GM21786 (cell line): ENCODE measurements at regions not wholly inside any gene's neighbourhood (a gene's known extent, or its start where the extent isn't known, plus 50 kb on each side); places are given as distances from the start of the nearest gene placed in this dataset.
"Not testable (repeated sequence)": the region's sequence is repeated elsewhere in the genome, so short reads cannot be mapped to it uniquely, and the experiment has no call there.

Experiments
- ATAC-seq: cut with Tn5 transposase; IDR thresholded peaks from one replicate; pipeline ENCODE4 v1.9.1; 2021; ENCODE audit not compliant: unreplicated experiment

DNA sequence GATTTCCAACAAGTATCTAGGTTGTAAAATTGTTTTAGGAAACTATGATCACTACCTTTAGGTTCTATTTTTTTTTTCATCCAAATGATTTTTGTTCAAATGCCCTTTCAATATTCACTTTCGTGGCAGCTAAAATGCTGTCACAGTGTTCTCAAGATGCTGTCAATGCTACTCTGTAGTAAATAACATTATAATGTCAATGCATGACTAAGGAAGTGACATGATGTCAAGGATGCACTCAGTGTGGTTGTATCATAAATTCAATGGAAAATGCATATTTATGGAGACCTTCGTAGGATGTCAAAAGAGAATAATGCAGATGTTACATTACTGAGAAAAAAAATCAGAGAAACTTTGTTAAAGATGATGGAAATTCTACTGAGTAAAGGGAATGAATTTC, 673.8 kb downstream of the ANKRD7 start:
- no peak for ATAC-seq

DNA sequence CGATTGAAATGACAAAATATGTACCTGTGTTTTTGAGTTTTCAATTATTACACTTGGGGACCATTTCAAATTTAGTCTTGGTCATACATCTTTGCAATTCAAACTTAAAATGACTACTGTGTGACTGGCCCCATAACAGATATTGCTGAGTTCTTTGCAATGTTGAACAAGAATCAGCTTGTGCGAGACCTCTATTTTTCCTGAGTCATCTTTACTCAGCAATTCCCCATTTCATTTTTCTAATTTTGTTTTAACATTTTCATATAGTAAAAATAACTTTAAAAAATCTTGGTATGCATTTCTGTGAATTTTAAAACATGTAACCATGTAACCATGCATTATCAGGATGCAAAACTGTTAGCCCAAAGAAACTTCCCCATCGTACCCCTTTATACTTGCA, 678.1 kb downstream of the ANKRD7 start:
- no peak for ATAC-seq

DNA sequence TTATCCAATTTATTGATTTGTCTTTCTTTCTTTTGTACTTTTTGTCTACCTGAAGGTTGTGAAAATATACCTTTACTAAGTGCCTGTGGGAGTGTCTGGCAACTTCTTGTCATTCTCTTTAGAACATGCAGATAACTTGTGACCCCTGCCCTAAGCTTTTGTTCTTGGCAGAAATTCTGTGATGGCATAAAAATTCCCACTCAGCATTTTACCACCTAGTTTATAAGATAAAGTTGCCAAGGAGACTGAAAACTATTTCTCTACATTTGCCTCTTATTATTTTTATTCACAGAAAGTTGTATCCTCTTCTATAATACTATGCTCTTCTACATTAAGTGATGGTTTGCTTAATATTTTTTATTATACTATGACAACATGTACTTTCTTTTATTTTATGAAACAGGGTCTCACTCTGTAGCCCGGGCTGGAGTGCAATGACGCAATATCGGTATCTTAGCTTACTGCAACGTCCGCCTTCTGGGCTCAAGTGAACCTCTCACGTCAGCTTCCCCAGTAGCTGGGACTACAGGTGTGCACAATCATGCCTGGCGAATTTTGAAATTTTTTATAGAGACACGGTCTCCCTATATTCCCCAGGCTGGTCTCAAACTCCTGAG, 683.5 kb downstream of the ANKRD7 start:
- no peak for ATAC-seq

DNA sequence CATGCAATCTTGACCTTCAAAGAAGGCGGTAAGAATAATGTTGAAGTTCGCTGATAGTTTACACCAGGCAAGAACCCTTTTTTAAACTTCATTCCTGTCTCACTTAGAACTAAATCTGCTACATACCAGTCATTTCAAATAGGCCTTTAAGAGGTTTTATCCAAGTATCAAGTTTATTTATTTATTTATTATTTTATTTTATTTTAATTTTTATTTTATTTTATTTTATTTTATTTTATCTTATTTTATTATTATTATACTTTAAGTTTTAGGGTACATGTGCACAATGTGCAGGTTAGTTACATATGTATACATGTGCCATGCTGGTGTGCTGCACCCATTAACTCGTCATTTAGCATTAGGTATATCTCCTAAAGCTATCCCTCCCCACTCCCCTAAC, 691.6 kb downstream of the ANKRD7 start:
- not testable (repeated sequence) for ATAC-seq

DNA sequence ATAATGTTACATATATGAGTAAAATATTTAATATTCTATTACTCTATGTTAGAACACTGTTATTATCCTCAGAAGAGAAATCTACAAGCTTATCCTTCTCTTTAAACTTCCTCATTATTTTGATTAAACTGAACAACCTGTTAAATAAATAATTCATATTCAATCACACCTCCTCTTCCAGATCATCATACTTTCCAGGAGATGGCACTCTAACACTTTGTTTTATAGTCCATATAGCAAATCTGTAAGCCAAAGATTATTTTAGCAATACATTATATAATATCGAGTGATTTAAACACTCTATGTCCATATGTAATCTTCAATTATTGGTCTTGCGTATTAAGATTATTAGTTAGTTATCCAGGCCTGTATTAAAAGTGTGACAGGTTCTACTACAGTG, 694.1 kb downstream of the ANKRD7 start:
- no peak for ATAC-seq

DNA sequence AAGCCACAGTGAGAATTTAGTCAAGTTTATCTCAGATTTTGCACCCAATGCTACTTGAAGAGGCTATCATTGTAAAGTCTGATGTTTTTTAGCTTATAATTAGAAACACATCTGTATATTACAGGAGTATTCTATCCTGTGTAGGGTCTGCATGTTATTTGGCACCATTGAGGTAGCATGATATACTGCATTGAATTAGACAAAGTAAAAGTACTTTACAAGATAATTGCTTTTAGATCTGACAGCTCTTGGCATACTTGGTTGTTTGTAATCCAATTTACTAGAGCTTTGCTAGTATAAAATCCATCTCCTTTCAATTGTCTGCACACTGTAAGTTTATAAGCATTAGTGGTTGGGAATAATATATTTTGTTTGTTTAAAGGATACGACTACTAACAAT, 714.3 kb downstream of the ANKRD7 start:
- no peak for ATAC-seq

DNA sequence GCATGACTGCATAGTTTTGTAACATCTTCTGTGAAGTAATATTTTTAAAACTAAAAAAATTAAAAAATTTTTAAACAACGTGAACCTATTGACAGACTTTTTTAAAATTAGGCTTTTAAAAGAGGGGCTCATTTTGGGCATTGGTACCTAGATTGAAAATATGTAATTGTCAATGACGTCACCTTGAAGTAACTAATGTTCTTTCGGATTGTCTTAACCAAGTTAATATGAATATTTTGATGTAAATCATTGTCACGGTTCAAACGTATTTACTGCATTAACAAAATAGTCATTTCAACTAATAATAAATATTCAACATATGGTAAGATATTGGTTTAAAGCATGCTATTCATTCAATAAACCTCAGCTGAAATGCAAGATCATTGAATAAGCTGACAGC, 719.8 kb downstream of the ANKRD7 start:
- ATAC-seq = no peak

DNA sequence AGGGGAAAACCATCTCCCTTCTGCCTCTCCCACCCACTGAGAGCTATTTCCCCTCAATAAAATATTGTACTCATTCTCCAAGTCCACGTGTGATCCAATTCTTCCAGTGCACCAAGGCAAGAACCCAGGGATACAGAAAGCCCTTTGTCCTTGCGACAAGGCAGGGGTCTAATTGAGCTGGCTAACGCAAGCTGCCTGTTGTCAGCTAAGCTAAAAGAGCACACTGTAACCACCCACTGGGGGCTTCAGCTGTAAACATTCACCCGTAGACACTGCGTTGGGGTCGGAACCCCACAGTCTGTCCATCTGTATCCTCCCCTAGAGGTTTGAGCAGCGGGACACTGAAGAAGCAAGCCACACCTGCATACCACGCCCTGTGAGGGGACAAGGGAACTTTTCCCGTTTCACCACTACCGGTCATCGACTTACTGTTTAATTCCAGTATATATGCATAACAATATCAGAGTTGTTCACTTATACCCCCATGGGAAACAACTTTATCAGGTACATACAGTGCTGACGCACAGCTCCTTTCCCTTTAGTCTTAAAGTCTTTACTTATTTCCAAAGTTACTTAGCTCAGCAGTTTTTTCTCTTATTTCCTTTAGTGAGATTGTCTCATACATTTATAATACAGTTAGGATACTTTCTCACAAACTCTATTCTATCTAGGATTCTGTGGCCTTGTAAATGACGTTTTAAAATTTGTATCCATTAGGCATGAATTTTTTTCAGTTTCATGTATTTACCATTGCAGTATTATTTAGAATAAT, 721.6 kb downstream of the ANKRD7 start:
- ATAC-seq = no peak

DNA sequence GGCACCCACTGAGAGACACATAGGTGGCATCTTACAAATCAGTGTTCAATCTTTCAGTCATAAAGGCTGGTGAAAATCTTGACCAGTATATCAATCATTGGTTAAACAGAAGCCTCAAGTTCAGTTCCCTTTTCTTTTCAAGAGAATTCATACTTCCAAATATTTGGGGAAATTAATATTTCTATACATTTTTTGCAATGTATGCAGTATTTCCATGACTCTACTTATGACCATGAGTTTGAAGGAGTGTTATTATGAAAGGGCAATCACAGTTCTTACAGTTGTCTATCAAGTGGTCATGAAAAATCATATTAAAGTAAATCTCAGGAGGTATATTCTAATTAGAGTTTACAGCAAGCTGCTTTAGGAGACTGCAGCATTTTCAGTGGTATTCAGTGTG, 724.0 kb downstream of the ANKRD7 start:
- ATAC-seq = no peak

DNA sequence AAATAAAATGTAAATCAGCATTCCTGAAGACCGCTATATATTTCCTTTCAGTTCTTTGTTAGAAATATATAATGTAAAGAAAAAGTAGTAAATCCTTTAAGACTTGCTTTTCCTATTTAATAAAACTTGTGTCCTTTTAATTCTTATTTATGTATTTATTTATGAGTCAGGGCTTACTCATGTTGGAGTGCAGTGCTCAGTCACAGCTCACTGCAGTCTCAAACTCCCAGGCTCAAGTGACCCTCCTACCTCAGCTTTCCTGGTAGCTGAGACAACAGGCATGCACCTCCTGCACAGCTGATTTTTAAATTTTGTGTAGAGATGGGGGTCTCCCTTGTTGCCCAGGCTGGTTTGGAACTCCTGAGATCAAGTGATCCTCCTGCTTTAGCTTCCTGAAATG, 724.5 kb downstream of the ANKRD7 start:
- no peak for ATAC-seq

DNA sequence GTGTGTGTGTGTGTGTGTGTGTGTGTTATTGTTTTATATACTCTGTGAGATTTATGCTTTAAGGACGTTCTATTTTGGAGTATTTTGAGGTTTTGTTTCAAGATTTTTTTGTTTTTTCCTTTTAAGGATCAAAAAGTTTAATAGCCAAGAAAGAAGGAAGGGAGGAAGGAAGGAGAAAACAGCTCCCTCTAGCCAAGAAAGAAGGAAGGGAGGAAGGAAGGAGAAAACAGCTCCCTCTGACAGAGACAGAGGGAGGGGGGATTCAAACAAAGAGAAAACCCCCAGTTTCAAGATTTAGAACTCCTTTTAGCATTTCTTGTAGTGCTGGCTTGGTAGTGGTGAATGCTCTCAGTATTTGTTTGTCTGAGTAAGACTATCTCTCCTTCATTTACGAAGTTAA, 731.8 kb downstream of the ANKRD7 start:
- not testable (repeated sequence) for ATAC-seq

DNA sequence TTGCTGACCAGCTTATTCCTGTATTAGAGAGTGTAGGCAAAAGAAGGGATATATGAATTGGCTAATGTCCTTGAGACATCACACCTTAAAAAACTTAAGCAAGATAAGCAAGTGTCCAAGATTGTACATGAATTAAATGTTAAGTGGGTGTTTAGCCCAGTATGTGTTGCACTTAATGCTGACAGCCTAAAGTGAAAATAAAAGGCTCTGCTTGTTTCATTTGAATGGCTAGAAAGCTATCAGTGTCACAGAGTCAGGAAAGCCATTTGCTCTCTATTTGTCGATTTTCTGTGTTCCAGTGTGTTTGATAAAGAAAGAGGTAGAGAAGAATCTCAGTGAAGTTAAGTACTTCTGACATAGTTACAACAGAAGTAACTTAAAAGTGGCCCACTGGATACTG, 744.9 kb downstream of the ANKRD7 start:
- ATAC-seq = no peak

DNA sequence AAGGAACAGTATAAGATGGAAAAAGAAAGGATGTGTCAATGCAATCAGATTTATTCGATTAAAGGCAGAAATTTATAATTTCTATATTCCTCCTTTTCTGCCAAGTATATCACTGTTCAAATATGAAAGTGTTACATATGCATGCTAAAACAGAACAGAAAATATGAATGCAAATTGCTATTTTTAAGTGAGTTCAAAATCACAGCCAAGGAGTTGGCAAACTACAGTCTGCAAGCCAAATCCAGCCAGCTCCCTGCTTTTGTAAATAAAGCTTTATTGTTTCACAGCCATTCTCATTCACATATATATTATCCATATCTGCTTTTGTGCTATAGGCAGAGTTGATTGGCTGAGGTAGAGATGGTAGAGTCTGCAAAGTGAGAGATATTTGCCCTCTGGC, 747.2 kb downstream of the ANKRD7 start:
- no peak for ATAC-seq

DNA sequence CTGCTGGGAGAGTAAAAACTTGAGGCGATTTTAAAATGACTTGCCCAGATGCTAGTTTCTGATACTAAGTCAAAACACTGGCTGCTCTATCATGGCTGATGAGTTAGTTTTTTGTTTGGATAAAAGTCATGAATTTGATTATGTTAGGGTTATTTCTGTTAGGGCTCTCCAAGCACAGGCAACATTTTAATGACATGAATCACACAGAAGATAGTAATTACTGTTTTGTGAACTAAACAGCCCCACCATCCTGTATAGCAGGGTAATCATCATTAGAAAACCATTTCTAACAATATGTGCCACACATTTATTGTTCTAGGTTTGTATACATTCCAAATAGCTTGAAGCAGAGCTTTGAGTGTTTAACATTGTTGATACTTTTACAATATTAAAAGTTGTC, 750.3 kb downstream of the ANKRD7 start:
- no peak for ATAC-seq

DNA sequence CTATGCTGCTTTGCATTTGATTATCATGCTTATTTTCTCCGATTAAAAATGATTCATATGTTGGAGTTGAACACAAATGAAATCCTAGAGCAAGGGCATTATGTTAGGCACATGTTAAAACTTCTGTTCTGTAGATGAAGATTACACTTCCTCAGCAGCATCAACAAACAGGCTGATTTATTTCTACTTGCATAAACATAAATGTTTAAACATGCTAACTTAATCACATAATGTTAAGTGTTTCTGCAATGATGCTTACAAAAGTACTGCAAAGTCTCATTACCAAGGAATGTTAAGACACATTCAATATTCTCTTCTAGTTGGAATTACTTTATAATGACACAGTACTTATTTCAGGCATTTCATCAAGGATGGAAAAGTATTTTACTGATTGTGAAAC, 770.8 kb downstream of the ANKRD7 start:
- ATAC-seq = no peak

DNA sequence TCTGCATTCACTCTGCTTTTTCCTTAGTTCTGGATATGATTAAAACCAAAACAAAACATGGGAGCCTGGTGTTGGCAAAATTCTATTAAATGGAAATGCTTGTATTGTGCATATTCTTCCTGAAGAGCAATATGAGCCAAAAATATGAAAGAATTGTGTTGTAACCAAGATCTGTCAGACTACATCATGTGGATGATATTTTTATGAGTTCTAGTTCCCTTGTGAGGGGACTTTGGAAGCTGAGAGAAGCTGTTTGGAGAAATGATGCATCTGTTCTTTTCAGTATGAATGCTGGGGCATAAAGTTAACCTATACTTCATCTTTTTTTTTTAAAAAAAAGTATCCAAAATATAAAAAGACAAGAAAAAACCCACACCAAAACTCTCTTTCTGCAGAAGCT, 782.7 kb downstream of the ANKRD7 start:
- no peak for ATAC-seq

DNA sequence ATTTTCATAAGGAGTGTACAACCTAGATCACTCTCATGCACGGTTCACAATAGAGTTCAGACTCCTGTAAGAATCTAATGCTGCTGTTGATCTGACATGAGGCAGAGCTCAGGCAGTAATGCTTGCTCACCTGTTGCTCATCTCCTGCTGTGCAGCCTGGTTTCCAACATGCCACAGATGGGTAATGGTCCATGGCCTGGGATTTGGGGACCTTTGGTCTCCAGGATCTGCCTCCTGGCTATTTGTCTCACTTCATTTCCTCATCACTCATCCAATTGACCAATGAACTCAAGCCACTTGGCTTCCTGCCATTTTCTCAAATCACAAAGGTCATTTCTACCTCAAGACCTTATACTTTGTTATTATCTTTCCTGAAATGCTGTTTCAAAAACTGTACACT, 786.1 kb downstream of the ANKRD7 start:
- ATAC-seq = no peak

DNA sequence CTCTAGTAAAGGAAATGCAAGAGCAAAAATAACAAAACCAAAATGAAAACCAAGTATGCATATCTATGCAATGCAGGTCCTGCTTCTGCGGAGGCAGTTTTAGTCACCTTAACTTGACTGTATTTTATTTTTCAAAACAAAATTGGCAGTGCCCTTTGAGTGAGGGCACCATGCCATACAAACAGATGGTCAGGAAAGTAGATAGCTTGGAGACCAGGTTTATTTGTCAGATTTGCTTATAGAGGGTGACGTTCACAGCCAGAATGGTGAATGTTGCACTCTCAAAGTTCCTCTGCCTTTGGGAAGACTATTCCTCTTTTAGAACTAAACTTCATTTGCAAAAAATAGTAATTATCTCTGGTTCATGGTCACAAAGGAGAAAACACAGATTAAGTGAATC, 801.9 kb downstream of the ANKRD7 start:
- no peak for ATAC-seq

DNA sequence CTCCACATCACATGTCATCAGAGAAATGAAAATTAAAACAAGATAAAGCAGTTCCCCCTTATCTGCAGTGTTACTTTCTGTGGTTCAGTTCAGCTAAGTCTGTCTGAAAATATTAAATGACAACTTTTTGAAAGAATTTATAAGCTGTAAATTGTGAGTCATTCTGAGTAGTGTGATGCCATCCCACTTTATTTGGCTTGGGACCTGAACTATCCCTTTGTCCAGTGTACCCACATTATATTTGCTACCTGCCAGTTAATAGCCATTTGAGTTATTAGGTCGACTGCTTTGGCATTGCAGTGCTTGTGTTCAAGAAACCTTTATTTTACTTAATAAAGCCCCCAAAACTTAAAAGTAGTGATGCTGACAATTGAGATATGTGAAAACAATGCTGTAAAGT, 804.2 kb downstream of the ANKRD7 start:
- ATAC-seq = no peak

DNA sequence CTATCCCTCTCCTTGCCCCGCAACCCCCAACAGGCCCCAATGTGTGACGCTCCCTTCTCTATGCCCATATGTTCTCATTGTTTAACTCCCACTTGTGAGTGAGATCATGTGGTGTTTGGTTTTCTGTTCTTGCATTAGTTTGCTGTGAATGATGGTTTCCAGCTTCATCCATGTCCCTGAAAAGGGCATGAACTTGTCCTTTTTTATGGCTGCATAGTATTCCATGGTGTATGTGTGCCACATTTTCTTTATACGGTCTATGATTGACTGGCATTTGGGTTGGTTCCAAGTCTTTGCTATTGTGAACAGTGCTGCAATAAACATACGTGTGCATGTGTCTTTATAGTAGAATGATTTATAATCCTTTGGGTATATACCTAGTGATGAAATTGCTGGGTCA, 807.6 kb downstream of the ANKRD7 start:
- ATAC-seq = not testable (repeated sequence)

DNA sequence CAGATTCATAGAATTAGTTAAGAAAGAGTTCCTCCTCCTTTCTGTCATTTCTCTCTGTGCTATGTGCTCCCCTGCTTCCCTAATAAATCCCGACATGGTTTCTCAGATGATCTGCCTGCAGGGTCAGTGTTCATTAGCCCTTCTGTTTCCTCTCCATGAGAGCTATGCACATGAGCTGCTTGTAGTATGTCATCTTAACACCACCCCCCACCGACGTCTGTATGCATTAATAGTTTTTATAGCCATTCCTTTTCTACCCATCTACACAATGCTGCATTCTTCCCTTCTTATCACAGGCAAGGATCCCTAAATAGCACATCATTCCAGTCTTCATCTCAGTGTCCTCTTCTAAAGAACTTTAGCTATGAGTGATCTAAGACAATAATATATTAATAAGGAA, 809.1 kb downstream of the ANKRD7 start:
- no peak for ATAC-seq

DNA sequence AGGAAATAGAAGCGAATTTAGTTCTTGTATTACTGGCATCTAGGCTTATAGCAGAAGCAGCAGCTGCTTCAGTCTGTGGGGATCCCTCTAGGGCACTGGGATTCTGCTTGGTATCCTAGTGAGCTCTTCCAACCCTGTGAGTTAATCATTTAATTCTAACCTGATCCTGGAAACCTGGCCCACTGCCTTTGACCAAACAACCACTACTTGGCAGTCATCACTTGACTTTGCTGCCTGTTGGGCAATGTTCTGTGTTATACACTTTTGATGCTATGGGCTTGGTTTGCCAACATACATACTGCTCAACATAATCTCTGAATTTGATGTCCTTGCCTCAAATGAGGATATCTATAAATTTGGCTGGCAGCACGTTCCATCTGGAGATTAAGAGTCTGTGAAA, 813.4 kb downstream of the ANKRD7 start:
- no peak for ATAC-seq

DNA sequence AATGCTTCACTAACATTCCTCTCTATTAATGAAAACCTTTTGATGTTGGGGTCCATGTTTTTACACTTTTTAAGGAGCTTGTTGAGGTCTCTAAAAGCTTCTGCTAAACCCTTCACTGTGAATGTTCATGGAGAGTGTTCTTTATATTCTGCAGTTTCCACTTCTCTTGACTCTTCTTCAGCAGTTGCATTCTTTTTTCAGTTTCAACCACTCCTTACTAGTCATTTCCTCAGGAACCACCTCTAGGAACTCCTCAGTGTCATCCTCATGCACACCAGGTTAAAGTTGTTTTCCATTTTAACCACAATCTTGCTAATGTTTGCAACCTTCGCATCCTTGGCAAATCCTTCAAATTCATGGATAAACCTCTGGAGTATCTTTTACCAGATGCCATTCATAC, 821.6 kb downstream of the ANKRD7 start:
- ATAC-seq = no peak
